ENCODE measurements at regions not wholly inside any gene's neighbourhood (a gene's known extent, or its start where the extent isn't known, plus 50 kb on each side); places are given as distances from the start of the nearest gene placed in this dataset.

GRCh38 chr9:91024841-91025240 is 223.2 kb downstream of the SYK start:
- TF ChIP-seq ZNF8 (CRISPR knock-in tag; IDR thresholded peaks at IDR 0.05) (no peak), ZNF70 (CRISPR knock-in tag; IDR thresholded peaks at IDR 0.05) (no peak), SNAI2 (CRISPR knock-in tag; IDR thresholded peaks at IDR 0.05) (no peak), ZFP3 (CRISPR knock-in tag; IDR thresholded peaks at IDR 0.05) (no peak), BACH2 (CRISPR knock-in tag; IDR thresholded peaks at IDR 0.05; ENCODE audit: borderline replicate concordance) (no peak), PATZ1 (CRISPR knock-in tag; IDR thresholded peaks at IDR 0.05; ENCODE audit: borderline replicate concordance) (no peak), ARNTL (CRISPR knock-in tag; IDR thresholded peaks at IDR 0.05; ENCODE audit: borderline replicate concordance, low read depth) (no peak), ESRRG (CRISPR knock-in tag; IDR thresholded peaks at IDR 0.05) (no peak)
